ENCODE measurements at regions not wholly inside any gene's neighbourhood (a gene's known extent, or its start where the extent isn't known, plus 50 kb on each side); places are given as distances from the start of the nearest gene placed in this dataset.

GRCh38 chr16:79282806-79283205, 317.7 kb downstream of the MAF start:
- TF ChIP-seq CTCF (IDR thresholded peaks at IDR 0.05; ENCODE audit: low read depth, low read length, missing input control) (no peak), RAD21 (IDR thresholded peaks at IDR 0.05) (no peak)
